ACC112 (cell line): ENCODE measurements at regions not wholly inside any gene's neighbourhood (a gene's known extent, or its start where the extent isn't known, plus 50 kb on each side); places are given as distances from the start of the nearest gene placed in this dataset.

Experiments used
- H2AFZ ChIP-seq: fragments of 200-600 bp; sonication (generic); one replicate; pipeline ENCODE4 v1.6.0; 2017; ENCODE audit warnings: antibody characterized with exemption, low read length; ENCODE audit not compliant: unreplicated experiment
- H3K27ac ChIP-seq: fragments of 200-600 bp; sonication (generic); 2 replicates; pipeline ENCODE4 v1.5.1; 2014; ENCODE audit warnings: low read depth, mild to moderate bottlenecking, antibody characterized with exemption, low read length, moderate library complexity
- H3K27me3 ChIP-seq: fragments of 200-600 bp; sonication (generic); 2 replicates; pipeline ENCODE4 v1.6.1; 2014; ENCODE audit warnings: mild to moderate bottlenecking, antibody characterized with exemption, low read length, moderate library complexity, mixed read lengths; ENCODE audit not compliant: insufficient read depth
- H3K36me3 ChIP-seq: fragments of 200-600 bp; sonication (generic); 2 replicates; pipeline ENCODE4 v1.6.1; 2016; ENCODE audit warnings: mild to moderate bottlenecking, antibody characterized with exemption, low read length, moderate library complexity, mixed read lengths; ENCODE audit not compliant: insufficient read depth
- H3K4me1 ChIP-seq: fragments of 200-600 bp; sonication (generic); one replicate; pipeline ENCODE4 v1.6.1; 2016; ENCODE audit warnings: low read length, mixed read lengths; ENCODE audit not compliant: insufficient read depth, unreplicated experiment, control insufficient read depth
- H3K4me3 ChIP-seq: fragments of 200-600 bp; sonication (generic); 2 replicates; pipeline ENCODE4 v1.5.1; 2014; ENCODE audit warnings: mild to moderate bottlenecking, low read depth, low read length
- H3K79me2 ChIP-seq: fragments of 200-600 bp; sonication (generic); one replicate; pipeline ENCODE4 v1.6.0; 2016; ENCODE audit warnings: low read length; ENCODE audit not compliant: control insufficient read depth, unreplicated experiment, insufficient read depth

DNA sequence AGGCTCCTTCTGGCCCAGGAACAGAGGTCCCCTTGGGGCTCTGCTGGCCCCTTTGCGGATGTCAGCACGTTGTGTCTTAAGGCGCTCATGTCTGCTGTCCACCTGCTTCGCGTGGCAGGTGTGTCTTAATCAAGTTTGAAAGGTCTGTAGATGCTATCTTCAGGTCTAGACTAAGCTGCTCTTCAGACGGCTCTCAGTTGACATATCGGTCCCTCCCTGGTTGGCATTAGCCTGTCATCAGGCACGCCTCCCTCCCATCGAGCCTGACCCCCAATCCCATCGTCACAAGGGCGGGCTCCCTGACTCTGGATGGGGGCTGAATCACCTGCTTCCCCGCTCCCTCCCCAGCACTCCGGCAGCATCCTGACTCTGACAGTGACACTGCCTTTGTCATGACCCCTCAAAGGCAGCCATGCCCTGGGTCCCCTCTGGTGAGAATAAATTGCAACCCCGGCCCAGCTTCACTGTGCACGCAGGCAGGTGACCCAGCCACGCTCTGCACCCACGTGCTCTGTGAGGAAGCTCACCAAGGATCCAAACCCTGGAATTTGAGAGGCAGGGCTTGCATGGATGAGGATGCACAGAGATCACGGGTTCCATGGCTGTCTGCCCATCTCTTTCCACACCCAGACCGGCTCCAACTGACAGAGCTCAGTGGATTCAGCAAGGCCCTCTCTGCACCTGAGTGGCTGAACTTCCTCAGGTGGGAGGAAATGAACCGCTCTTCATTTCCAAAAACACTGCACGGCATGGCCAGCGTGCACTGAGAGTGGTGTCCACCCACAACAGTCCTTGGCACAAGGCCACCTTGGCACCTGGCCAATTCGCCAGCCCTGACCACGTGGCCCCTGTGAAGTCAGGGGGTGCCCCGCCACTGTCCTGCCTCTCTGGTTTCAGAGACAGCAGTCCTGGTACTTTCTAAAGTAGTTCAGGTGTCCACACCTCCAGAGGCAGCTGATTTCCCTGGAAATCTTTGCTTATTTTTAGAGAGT is 110.2 kb upstream of the GPC1 start:
- Histone ChIP-seq H3K4me3 (no peak overlapping the region), H3K27ac (no peak overlapping the region), H2AFZ (no peak overlapping the region), H3K79me2 (no peaks in the 10 kb centered on the region), H3K4me1 (peaks cover 20% of the 10 kb centered on the region), H3K27me3 (0 out of 2 replicates have a peak, but pooled peaks cover 10% of the 10 kb centered on the region), H3K36me3 (no peaks in the 10 kb centered on the region)

DNA sequence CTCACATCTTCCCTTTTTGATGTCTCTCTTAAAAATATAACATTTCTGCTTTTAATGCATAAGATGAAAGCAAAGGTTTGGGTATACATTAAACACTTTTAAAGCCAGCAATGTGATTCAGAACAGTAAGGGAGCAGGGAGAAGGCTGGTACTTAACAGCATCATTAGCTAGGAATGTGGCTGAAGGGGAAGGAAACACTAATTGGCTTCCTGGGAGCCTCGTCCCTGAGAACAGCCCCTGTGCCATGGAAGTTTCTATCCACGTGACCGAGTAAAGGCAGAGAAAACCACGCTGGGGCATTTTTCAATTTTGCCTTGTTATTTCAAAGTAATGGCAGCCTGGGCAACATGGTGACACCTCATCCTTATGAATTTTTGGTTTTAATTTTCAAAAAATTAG is 109.2 kb upstream of the GPC1 start:
- Histone ChIP-seq H3K27ac (no peak overlapping the region), H3K27me3 (peaks cover 16% of the 10 kb centered on the region), H3K79me2 (no peaks in the 10 kb centered on the region), H3K4me3 (no peak overlapping the region), H2AFZ (no peak overlapping the region), H3K4me1 (peaks cover 11% of the 10 kb centered on the region), H3K36me3 (no peaks in the 10 kb centered on the region)

DNA sequence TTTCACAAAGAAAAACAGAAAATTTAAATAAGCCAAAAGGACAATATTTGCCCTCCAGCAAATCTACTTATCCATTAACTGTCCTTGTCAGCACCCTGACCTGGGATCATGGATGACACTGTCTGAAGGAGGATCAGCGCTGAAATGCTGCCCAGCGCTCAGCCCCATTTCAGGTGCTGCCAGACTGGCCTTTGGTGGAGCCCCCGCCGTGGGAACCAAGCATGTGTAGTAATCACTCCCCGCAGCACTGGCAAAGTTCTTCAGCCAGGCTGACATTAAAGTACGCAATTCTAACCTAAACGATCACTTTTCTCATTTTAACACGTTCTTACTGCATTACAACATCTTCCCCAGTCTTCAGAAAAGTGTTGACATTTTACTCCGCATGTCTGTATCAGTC is 108.6 kb upstream of the GPC1 start:
- Histone ChIP-seq H3K27ac (no peak overlapping the region), H3K36me3 (no peaks in the 10 kb centered on the region), H3K4me1 (peaks cover 11% of the 10 kb centered on the region), H3K79me2 (no peaks in the 10 kb centered on the region), H3K27me3 (peaks cover 22% of the 10 kb centered on the region), H2AFZ (no peak overlapping the region), H3K4me3 (no peak overlapping the region)

DNA sequence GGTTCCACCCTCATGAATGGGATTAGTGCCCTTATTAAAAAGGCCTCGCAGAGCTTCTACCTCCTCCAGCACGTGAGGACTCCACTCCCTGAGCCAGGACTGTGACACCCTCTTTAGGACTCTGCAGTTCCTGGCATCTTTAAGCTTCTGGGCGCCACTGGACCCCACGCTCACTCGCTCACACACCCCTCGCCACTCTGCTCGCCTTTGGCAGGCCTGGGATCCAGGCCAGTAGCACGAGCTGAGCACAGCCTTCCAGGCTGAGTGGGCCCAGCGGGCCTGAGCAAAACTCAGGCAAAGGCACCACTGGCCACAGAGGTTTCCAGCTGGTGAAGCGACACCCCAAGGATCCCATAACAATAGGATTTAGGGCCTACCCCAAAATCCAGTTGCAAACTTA is 107.9 kb upstream of the GPC1 start:
- Histone ChIP-seq H3K4me1 (peaks cover 8% of the 10 kb centered on the region), H3K27ac (no peak overlapping the region), H2AFZ (no peak overlapping the region), H3K4me3 (no peak overlapping the region), H3K79me2 (no peaks in the 10 kb centered on the region), H3K27me3 (peaks cover 29% of the 10 kb centered on the region), H3K36me3 (no peaks in the 10 kb centered on the region)

- no peak overlapping the region for H3K27ac ChIP-seq
- peaks cover 8% of the 10 kb centered on the region for H3K4me1 ChIP-seq
- no peak overlapping the region for H2AFZ ChIP-seq
- H3K4me3 ChIP-seq: no peak overlapping the region
- H3K79me2 ChIP-seq: no peaks in the 10 kb centered on the region
- no peaks in the 10 kb centered on the region for H3K36me3 ChIP-seq
- peaks cover 37% of the 10 kb centered on the region for H3K27me3 ChIP-seq
Observed at GRCh38 chr2:240328526-240328925, 106.9 kb upstream of the GPC1 start.

- Histone ChIP-seq H3K4me3 (no peak overlapping the region), H3K79me2 (no peaks in the 10 kb centered on the region), H2AFZ (no peak overlapping the region), H3K36me3 (no peaks in the 10 kb centered on the region), H3K27ac (no peak overlapping the region), H3K27me3 (peaks cover 44% of the 10 kb centered on the region), H3K4me1 (peaks cover 8% of the 10 kb centered on the region)
Observed at GRCh38 chr2:240329116-240329665, 106.3 kb upstream of the GPC1 start.

DNA sequence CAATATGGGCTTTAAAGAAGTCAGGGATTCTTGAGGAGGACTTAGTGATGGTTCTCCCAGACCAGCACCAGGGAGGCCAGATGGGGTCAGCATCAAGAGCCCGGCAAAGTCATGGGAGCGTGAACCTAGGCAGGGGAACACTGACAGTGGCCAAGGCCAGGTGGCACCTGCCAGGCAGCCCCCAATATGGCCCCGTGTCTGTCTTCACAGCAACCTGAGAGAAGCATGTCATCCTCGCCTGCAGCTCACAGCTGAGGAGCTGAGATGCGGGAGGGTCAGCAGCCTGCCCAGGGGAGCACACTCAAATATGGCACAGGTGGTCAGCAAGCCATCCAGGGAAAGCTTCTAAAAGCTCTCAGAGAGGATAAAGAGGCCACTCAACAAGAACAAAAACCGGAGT is 105.7 kb upstream of the GPC1 start:
- H3K4me1 ChIP-seq: peaks cover 8% of the 10 kb centered on the region
- H3K27me3 ChIP-seq: peaks cover 50% of the 10 kb centered on the region
- no peak overlapping the region for H2AFZ ChIP-seq
- H3K4me3 ChIP-seq: no peak overlapping the region
- no peaks in the 10 kb centered on the region for H3K36me3 ChIP-seq
- H3K27ac ChIP-seq: no peak overlapping the region
- no peaks in the 10 kb centered on the region for H3K79me2 ChIP-seq

- Histone ChIP-seq H3K27me3 (peaks cover 73% of the 10 kb centered on the region), H2AFZ (no peak overlapping the region)
Observed at GRCh38 chr2:240333985-240334384, 101.5 kb upstream of the GPC1 start.

GRCh38 chr2:240335061-240335460 is 100.4 kb upstream of the GPC1 start:
- Histone ChIP-seq H2AFZ (no peak overlapping the region), H3K36me3 (no peaks in the 10 kb centered on the region), H3K4me3 (no peak overlapping the region), H3K27ac (no peak overlapping the region), H3K79me2 (no peaks in the 10 kb centered on the region), H3K4me1 (no peaks in the 10 kb centered on the region), H3K27me3 (peaks cover 67% of the 10 kb centered on the region)

More at GRCh38 chr2:240333985-240334384, 101.5 kb upstream of the GPC1 start:
- Histone ChIP-seq H3K4me1 (no peaks in the 10 kb centered on the region), H3K4me3 (no peak overlapping the region), H3K79me2 (no peaks in the 10 kb centered on the region), H3K27ac (no peak overlapping the region), H3K36me3 (no peaks in the 10 kb centered on the region)

- H2AFZ ChIP-seq: no peak overlapping the region
- peaks cover 53% of the 10 kb centered on the region for H3K27me3 ChIP-seq
- no peak overlapping the region for H3K4me3 ChIP-seq
Observed at GRCh38 chr2:240336820-240337427, 98.5 kb upstream of the GPC1 start.

More at GRCh38 chr2:240336820-240337427, 98.5 kb upstream of the GPC1 start:
- H3K79me2 ChIP-seq: no peaks in the 10 kb centered on the region
- no peaks in the 10 kb centered on the region for H3K36me3 ChIP-seq
- H3K27ac ChIP-seq: no peak overlapping the region
- no peaks in the 10 kb centered on the region for H3K4me1 ChIP-seq
